K562 (cell line): ENCODE measurements at regions not wholly inside any gene's neighbourhood (a gene's known extent, or its start where the extent isn't known, plus 50 kb on each side); places are given as distances from the start of the nearest gene placed in this dataset.

Experiments used
- ATAC-seq: fragments of 200-7000 bp; cut with Tn5 transposase; 3 replicates; pipeline ENCODE4 v1.9.1; 2020; ENCODE audit warnings: moderate library complexity
- BruUV-seq: library from RNA; stranded (reverse); fragments of 400-500 nt; replicated peaks from 2 replicates; lab custom pipeline; 2021; lab: Mats Ljungman, UMichigan
- CTCF ChIA-PET: fragments of 300-600 bp; formaldehyde crosslinking; extraction: SDS; loops from one replicate; lab custom pipeline; 2021; ENCODE audit warnings: low intra/inter-chr PET ratio; lab: Yijun Ruan, JAX
- POLR2A ChIA-PET: fragments of 300-600, 350-650 bp; sonication (Branson Sonifier 250); formaldehyde crosslinking; extraction: SDS; loops from one replicate; lab custom pipeline; 2021; ENCODE audit warnings: antibody characterized with exemption, inconsistent platforms; lab: Yijun Ruan, JAX
- DNase-seq, 4 experiments: peaks; one replicate each; pipeline versions ENCODE4 v3.0.0 to v3.0.0-alpha.2; 2011 to 2018; ENCODE audit warnings: low spot score in 3 of 4, mixed read lengths in 3 of 4; ENCODE audit errors: extremely low read depth in 1 of 4
- FAIRE-seq: peaks from 2 replicates; lab custom pipeline; 2011; peaks lifted over from hg19 to GRCh38; lab: Jason Lieb, UNC
- H2AFZ ChIP-seq: 2 replicates; pipeline ENCODE4 v1.6.0; 2011; ENCODE audit warnings: low read depth, low read length, control low read depth, inconsistent platforms
- H3K27ac ChIP-seq: fragments of 200-600 bp; 3 replicates; pipeline ENCODE4 v1.8.0; 2011; ENCODE audit warnings: low read depth, mild to moderate bottlenecking, control low read depth, inconsistent platforms, low read length, moderate library complexity, mixed read lengths; ENCODE audit errors: extremely low read depth
- H3K27me3 ChIP-seq, 2 experiments: fragments of 300-600 bp in 1 of 2; 2 replicates in 1 of 2; 3 replicates in 1 of 2; pipeline versions ENCODE4 v1.6.0 to v1.8.0; 2011; ENCODE audit warnings: inconsistent platforms in 2 of 2, low read length in 2 of 2, mild to moderate bottlenecking in 1 of 2, mixed read lengths in 1 of 2, moderate library complexity in 1 of 2; ENCODE audit not compliant: control insufficient read depth in 2 of 2, insufficient read depth in 2 of 2
- H3K36me3 ChIP-seq: fragments of 300-600 bp; 3 replicates; pipeline ENCODE4 v1.8.0; 2011; ENCODE audit warnings: mild to moderate bottlenecking, low read length, inconsistent platforms; ENCODE audit not compliant: control insufficient read depth, insufficient read depth
- H3K4me1 ChIP-seq, 2 experiments: fragments of 200-600 bp in 1 of 2; replicated peaks in 1 of 2; 2 replicates in 1 of 2; 3 replicates in 1 of 2; pipeline versions ENCODE4 v1.5.1 to v1.8.0; 2011; ENCODE audit warnings: inconsistent platforms in 2 of 2, low read length in 2 of 2, mild to moderate bottlenecking in 1 of 2, mixed read lengths in 1 of 2, moderate library complexity in 1 of 2; ENCODE audit not compliant: control insufficient read depth in 2 of 2, insufficient read depth in 2 of 2
- H3K4me2 ChIP-seq: 2 replicates; pipeline ENCODE4 v1.6.1; 2011; ENCODE audit warnings: low read length, control low read depth, inconsistent platforms, mixed read lengths; ENCODE audit not compliant: insufficient read depth
- H3K4me3 ChIP-seq: fragments of 200-600 bp; sonication (generic), shearing (Covaris generic); 2 replicates; pipeline ENCODE4 v1.5.1; 2016; ENCODE audit warnings: control low read depth, inconsistent platforms
- H3K79me2 ChIP-seq: fragments of 200-600 bp; 3 replicates; pipeline ENCODE4 v1.8.0; 2011; ENCODE audit warnings: low read length, inconsistent platforms; ENCODE audit not compliant: control insufficient read depth, insufficient read depth
- H3K9ac ChIP-seq, 2 experiments: 2 replicates each; pipeline versions ENCODE4 v1.6.0 to v1.6.1; 2011; ENCODE audit warnings: low read depth in 2 of 2, low read length in 2 of 2, control low read depth in 1 of 2, inconsistent platforms in 1 of 2, mild to moderate bottlenecking in 1 of 2, mixed read lengths in 1 of 2; ENCODE audit not compliant: insufficient read depth in 1 of 2
- H3K9me1 ChIP-seq: one replicate; pipeline ENCODE4 v1.6.0; 2011; ENCODE audit warnings: inconsistent platforms, mild to moderate bottlenecking, low read length, moderate library complexity; ENCODE audit not compliant: control insufficient read depth, insufficient read depth
- H3K9me3 ChIP-seq: replicated peaks from 2 replicates; pipeline ENCODE4 v1.5.1; 2011; ENCODE audit warnings: low read depth, low read length, inconsistent platforms; ENCODE audit not compliant: control insufficient read depth, insufficient read depth
- H4K20me1 ChIP-seq: replicated peaks from 2 replicates; pipeline ENCODE4 v1.6.1; 2011; ENCODE audit warnings: low read length, inconsistent platforms, mixed read lengths; ENCODE audit not compliant: control insufficient read depth, insufficient read depth
- NEUROD1 ChIP-seq: fragments of 150-350 bp; IDR thresholded peaks from 2 replicates; pipeline ENCODE4 v1.6.1; 2014; ENCODE audit warnings: borderline replicate concordance, low read length, low read depth; ENCODE audit not compliant: partially characterized antibody
- PRMT5 ChIP-seq: sonication (generic); formaldehyde crosslinking; IDR thresholded peaks from 2 replicates; pipeline ENCODE4 v1.5.0; 2020; ENCODE audit warnings: missing genetic modification reagents
- TEAD4 ChIP-seq, 2 experiments: sonication (generic) in 1 of 2; formaldehyde crosslinking in 1 of 2; IDR thresholded peaks; 2 replicates each; pipeline versions ENCODE4 v1.6.1 to v1.8.0; 2012 to 2022; ENCODE audit warnings: borderline replicate concordance in 1 of 2, inconsistent platforms in 1 of 2, low read length in 1 of 2, mild to moderate bottlenecking in 1 of 2, missing genetic modification reagents in 1 of 2
- ZBTB34 ChIP-seq: fragments of 250-450 bp; sonication (Bioruptor Pico); IDR thresholded peaks from 2 replicates; pipeline ENCODE4 v1.8.0; 2021; ENCODE audit warnings: mild to moderate bottlenecking, moderate library complexity
- WGBS: fragments of 100-300 bp; shearing (Covaris generic); methylation state at CpG from one replicate; pipeline ENCODE4 v1.1.6; 2016; ENCODE audit warnings: low coverage, mixed read lengths; ENCODE audit not compliant: insufficient coverage; ENCODE audit errors: missing lambda C conversion rate; 5-methylcytosine and 5-hydroxymethylcytosine counted together
- in situ Hi-C: fragments of 300-500 bp; cut with MboI; formaldehyde crosslinking; loops from 4 replicates; pipeline ENCODE4 v1.15.0; 2018; ENCODE audit warnings: inconsistent platforms, mixed read lengths
- intact Hi-C: fragments of 100-400 bp; cut with micrococcal nuclease; formaldehyde crosslinking; loops from 2 replicates; pipeline ENCODE4 v1.14.2; 2022

- POLR2A ChIA-PET: no interaction called here
- no peaks in the 10 kb centered on the region for H3K79me2 ChIP-seq
- TF ChIP-seq NEUROD1 (no peak), ZBTB34 (CRISPR knock-in tag) (no peak), PRMT5 (CRISPR knock-in tag) (no peak), TEAD4 (IDR thresholded peaks at IDR 0.05; ENCODE audit: low read length) (no peak), TEAD4 (CRISPR knock-in tag; IDR thresholded peaks at IDR 0.05; ENCODE audit: borderline replicate concordance) (no peak)
- TF ChIP-seq, all 486 proteins: peak for 0
- H3K9me3 ChIP-seq: no peaks in the 10 kb centered on the region
- H3K9me1 ChIP-seq: no peaks in the 10 kb centered on the region
- no peak overlapping the region for H3K4me2 ChIP-seq
- in situ Hi-C loops: no loop called here
- H3K9ac ChIP-seq: no peak overlapping the region
- ATAC-seq: no peak
- no TSS peak for BruUV-seq
- H3K27me3 ChIP-seq: no peaks in the 10 kb centered on the region
- no peaks in the 10 kb centered on the region for H3K36me3 ChIP-seq
- no peaks in the 10 kb centered on the region for H3K4me1 ChIP-seq
- CTCF ChIA-PET: no interaction called here
- intact Hi-C loops: no loop called here
- no peak for FAIRE-seq
- DNase-seq: no peak
- H3K4me3 ChIP-seq: no peak overlapping the region
- no peak overlapping the region for H3K27ac ChIP-seq
- 0% methylated on average over 4 of the region's 4 CpGs for WGBS
- H4K20me1 ChIP-seq: no peaks in the 10 kb centered on the region
- no peak overlapping the region for H2AFZ ChIP-seq
These were observed 1483.7 kb downstream of the PCDH9 start for GRCh38 chr13:65746406-65746921.
